GM12864 (cell line): ENCODE measurements at regions not wholly inside any gene's neighbourhood (a gene's known extent, or its start where the extent isn't known, plus 50 kb on each side); places are given as distances from the start of the nearest gene placed in this dataset.

Experiments used
- DNase-seq: peaks from one replicate; pipeline ENCODE4 v3.0.0-alpha.2; 2011; ENCODE audit warnings: low read depth
- H3K4me3 ChIP-seq: 2 replicates; pipeline ENCODE4 v1.5.1; 2011; ENCODE audit warnings: mild to moderate bottlenecking, low read depth, low read length, control low read depth
- TF ChIP-seq, protein P1 (sequence below): IDR thresholded peaks from 2 replicates; pipeline ENCODE4 v1.5.1; 2011; ENCODE audit warnings: low read depth, mild to moderate bottlenecking, moderate library complexity, low read length, control low read depth, inconsistent platforms; ENCODE audit errors: missing control alignments

DNA sequence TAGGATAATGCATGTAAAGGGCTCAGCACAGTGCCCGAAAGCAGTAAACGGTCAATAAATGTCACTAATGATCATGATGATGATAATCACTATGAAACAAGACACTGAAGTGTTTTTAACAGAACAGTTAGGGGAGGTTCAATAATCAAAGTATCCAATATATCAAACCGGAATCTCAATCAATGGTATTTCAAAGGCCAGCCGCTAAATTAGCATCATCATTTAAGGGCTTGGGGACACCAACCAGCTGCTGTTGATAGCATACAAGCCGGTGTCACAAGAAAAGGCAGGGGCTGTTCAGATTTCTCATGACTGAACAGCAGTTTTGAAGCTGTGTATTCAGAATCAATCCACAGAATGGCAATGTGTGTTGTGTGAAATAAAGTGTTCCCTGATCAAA, 316.0 kb upstream of the NPVF start:
- H3K4me3 ChIP-seq, result no peak overlapping the region
- no peak for DNase-seq
- TF ChIP-seq, protein P1, sequence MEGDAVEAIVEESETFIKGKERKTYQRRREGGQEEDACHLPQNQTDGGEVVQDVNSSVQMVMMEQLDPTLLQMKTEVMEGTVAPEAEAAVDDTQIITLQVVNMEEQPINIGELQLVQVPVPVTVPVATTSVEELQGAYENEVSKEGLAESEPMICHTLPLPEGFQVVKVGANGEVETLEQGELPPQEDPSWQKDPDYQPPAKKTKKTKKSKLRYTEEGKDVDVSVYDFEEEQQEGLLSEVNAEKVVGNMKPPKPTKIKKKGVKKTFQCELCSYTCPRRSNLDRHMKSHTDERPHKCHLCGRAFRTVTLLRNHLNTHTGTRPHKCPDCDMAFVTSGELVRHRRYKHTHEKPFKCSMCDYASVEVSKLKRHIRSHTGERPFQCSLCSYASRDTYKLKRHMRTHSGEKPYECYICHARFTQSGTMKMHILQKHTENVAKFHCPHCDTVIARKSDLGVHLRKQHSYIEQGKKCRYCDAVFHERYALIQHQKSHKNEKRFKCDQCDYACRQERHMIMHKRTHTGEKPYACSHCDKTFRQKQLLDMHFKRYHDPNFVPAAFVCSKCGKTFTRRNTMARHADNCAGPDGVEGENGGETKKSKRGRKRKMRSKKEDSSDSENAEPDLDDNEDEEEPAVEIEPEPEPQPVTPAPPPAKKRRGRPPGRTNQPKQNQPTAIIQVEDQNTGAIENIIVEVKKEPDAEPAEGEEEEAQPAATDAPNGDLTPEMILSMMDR, result no peak

DNA sequence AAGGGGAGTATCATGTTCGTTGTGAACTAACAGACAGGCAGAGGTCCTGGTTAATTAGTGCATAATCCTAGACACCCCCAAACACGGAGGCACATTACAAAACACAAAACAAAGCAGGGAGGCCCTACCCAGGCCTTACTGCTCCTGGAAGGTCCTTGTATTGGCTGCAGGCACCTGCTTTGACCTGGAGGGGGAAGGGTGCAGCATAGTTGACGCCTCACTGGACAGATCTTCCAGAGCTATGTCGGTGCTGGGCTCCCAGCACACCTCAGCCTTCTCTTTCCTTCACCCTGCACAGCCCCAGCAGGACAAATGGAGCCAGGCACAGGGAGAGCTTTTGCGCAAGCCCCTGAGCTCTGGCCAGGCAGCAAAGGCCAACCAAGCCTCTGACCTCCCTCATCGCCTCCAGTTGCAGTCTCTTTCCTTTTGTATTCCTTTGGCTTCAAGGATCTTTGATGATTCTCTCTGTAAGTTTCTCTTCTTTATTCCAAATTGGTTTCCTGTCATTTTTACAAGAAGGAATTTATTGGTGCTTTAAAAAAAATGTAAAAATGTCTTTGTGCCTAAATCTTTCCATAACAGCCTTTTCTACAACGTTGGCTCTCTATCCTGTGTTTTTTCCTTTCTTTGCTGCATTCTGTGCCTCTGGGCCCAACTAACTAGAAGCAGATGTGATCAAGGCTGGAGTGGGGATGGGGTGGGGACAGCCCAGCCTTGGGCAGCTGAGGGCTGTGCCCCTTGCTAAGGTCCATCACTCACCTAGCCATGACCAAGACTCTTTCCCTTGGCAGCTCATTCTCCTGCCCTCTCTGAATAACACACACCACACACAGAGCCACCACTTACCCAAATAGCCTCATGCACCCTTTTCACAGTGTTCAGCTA, 317.1 kb upstream of the NPVF start:
- H3K4me3 ChIP-seq, result no peak overlapping the region
- TF ChIP-seq, protein P1, result no peak
- DNase-seq, result no peak

DNA sequence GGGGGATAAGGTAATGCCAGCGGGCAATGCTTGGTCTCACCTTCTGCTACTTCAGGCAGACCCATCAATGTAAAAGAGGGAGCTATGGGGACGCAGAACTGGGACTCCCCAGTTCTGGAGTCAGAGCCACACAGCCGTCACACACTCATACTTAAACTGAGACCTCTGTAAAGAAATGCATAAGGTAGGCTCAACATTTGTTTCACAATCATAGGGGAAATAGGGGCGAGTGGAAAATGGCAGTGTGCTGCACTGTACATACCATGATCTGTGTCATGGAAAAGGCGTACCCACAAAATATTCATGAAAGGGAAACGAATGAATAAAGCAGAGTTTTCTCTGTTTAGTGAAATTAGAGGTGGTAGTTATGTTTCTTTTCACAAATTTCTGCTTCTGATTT, 318.0 kb upstream of the NPVF start:
- TF ChIP-seq, protein P1, result no peak
- DNase-seq, result no peak
- H3K4me3 ChIP-seq, result no peak overlapping the region

DNA sequence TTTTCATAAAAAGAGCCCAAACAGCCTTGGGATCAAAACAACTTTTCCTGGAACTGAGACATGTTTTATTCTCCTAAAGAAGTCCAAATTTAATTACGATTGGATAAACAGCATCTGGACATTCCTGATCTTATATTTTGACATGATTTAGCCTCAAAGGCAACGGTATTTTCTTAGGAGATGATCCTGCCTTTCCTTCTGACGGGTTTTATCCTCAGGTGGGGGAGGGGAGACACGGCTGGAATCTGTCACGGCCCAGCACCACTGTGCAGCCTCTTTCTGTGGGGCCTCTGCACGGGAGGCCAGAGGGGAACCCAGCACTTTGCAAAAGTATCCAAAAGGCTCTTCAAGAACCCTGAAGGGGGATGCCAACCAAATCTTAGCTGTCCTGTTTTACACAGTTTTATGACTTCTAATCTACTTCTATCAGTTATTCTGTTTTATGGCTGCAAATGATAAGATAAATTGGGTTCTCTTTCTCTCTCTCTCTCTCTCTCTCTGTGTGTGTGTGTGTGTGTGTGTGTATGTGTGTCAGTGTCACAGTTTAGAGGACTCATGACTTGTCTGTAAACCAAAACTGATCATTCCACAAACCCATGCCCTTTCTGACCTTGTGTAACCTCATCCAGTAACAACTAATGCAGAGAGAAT, 321.1 kb upstream of the NPVF start:
- TF ChIP-seq, protein P1, result no peak
- DNase-seq, result no peak
- H3K4me3 ChIP-seq, result no peak overlapping the region

DNA sequence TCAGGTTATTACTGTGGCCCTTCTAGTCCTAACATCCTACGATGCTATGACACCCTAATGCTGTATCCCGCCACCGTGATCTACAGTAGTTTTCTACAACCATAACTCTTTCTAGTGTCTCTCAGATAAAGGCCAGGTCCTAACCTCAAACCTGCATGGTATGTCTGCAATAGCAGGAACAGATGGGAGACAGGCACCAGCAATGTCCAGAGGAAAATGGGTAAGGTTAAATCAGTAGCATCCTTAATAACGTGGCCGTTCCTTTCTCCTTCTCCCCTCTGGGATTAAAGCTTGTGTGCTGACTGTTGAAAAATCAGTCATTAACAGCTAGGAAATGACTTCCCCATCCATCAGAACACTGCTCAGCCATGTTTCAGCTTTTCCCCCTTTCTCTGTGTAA, 321.9 kb upstream of the NPVF start:
- DNase-seq, result no peak
- TF ChIP-seq, protein P1, result no peak
- no peak overlapping the region for H3K4me3 ChIP-seq

DNA sequence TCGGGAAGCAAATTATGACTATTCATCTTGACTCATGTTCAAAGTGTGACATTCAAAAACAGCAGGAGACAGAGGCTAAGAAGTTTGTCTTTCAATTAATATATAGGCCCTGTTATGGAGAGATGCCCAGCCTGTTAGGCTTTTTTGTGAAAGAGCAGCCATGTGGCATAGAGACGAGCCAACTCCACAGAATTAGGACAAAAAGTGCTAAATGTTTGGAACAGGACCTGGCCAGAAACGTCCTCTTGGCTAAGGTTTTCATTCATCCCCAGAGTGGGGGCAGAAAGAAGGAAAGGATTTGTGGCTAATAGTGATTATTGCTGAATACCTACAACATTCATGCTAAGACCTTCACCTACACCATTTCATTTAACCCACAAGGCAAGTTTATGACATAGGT, 324.7 kb upstream of the NPVF start:
- TF ChIP-seq, protein P1, result no peak
- no peak overlapping the region for H3K4me3 ChIP-seq
- DNase-seq, result no peak
